GM19035 (cell line): ENCODE measurements at regions not wholly inside any gene's neighbourhood (a gene's known extent, or its start where the extent isn't known, plus 50 kb on each side); places are given as distances from the start of the nearest gene placed in this dataset.
A peak's percentile ranks its signal among the peaks of the same experiment; 100 is the strongest.

Source experiments
- ATAC-seq: cut with Tn5 transposase; IDR thresholded peaks from one replicate; pipeline ENCODE4 v1.9.1; 2021; ENCODE audit not compliant: unreplicated experiment

GRCh38 chr6:53974941-53975340 lies 136.3 kb upstream of the MLIP start:
- no peak for ATAC-seq

DNA sequence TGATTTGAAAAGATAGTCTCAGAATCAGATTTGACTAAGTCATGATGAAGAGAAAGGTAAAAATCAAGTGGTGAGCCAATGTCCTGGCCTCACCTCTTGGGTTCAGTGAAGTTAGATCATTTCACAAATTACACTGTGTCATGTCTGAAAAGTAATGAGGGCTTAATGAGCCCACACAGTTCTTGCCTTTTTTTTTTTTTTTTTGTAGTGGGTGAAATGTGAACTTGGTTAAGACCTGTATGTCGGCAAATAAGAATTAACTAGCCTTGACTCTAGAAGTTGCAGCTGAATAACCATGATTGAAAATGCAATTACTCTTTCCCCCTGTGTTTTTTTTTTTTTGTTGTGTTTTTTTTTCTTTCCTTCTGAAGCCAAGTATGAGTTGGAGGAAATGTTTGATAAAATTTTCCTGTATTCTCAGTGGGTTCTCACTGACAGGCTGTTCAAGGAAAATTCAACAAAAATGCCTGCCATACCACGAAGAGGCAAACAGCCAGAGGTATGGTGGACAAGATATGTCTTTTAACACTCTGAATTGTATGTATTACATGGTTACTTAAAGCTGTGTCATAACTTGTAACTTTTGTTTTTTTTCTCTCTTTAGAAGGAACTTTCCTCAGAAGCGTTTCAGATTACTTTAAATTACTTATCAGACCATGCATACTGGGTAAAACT lies 135.2 kb upstream of the MLIP start:
- no peak for ATAC-seq

- no peak for ATAC-seq
These were observed 133.7 kb upstream of the MLIP start for GRCh38 chr6:53977551-53977950.

GRCh38 chr6:53979468-53980067 lies 131.7 kb upstream of the MLIP start:
- ATAC-seq = no peak

DNA sequence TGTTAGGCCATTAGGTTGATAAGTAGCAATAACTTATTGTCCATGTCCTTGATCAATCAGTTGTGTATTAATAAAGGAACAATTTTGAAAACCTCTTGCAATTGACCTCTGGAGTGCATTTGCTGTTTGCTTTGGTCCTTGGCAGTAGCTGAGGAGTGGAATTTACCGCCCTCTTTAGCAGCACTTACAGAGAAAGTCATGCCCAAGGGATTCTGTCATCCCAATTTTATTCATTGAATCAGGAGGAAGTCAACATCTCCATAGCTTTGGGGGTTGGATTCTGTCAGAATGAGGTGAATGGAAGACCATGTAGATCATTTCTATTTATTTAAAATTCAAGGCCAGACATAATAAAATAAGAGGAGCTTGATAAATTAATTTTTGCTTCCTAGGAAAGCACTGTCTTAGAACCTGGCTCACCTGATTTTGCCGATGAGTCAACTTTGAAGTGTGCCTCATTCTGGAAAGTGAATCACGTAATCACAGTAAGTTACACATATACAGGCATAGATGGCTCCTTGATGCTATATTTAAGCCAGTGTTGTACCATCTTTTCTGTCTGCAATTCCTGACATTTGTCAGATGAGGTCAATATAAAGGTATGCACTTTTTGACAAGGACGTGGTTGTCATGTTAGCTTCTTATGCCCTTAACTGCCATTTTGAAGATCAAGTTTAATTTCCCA lies 128.7 kb upstream of the MLIP start:
- ATAC-seq = no peak

- no peak for ATAC-seq
These were observed 127.9 kb upstream of the MLIP start for GRCh38 chr6:53983301-53983700.

DNA sequence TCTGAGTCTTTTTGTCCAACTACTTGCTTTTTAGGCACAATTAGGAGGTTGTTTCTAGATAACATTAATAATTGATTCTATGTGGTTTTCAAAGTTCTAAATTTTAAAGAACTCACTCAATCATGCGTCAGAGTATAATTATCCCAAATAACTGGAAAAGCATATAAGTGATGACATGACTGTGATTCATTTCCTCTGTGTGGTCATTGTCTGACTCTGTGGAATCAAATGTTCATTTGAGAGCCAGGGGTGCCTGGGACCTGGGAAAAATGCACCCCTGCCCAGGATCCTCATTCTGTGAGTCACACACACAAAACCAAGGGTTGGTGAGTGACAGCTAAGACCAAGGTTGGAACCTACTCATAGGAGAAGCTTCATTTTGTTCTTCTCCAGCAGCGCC lies 127.1 kb upstream of the MLIP start:
- ATAC-seq = no peak

GRCh38 chr6:53984581-53984980 lies 126.7 kb upstream of the MLIP start:
- ATAC-seq = no peak

DNA sequence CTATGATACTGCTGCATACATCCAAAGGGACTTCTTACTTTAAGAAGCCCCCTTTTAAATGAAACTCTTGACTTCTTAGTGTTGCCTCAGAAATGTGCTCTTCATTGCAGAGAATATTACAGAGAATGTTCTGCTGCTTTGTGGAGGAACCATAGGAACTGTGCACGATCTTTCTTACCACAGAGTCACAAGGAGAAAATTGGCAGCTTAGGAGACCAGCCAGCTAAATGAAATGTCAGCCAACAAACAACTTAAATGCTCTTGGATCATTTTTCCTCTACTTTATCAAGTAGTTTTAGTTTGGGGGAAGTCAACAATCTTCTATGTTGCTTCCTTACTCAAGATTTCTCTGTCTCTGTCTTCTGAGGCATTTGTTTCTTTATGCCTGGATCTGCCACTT lies 125.9 kb upstream of the MLIP start:
- ATAC-seq = no peak

DNA sequence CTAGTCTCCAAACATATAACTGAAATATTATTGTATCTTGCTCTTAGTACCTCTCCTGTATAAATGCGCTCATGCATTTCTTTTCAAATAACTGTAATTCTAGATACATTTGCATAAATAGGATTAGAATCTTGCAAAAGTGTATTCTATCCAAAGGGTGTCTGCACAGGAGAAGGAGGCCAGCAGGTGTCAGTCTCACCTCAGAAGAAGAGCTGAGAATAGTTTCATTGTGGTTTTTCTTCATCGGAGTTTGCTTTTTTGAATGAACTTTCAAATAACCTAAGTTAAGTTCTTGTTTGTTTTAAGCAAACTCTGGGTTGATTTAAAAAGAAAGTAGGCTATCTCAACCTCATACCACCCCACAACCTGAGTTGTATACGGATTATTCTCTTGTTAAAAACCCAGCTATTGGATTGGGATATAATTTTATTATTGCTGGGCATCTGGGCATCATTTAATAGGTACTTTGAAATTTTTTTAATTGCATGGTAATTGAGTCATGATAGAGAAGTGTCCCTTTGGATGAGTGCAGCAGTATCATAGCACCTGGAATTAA lies 125.0 kb upstream of the MLIP start:
- peak; percentile 50 for ATAC-seq

DNA sequence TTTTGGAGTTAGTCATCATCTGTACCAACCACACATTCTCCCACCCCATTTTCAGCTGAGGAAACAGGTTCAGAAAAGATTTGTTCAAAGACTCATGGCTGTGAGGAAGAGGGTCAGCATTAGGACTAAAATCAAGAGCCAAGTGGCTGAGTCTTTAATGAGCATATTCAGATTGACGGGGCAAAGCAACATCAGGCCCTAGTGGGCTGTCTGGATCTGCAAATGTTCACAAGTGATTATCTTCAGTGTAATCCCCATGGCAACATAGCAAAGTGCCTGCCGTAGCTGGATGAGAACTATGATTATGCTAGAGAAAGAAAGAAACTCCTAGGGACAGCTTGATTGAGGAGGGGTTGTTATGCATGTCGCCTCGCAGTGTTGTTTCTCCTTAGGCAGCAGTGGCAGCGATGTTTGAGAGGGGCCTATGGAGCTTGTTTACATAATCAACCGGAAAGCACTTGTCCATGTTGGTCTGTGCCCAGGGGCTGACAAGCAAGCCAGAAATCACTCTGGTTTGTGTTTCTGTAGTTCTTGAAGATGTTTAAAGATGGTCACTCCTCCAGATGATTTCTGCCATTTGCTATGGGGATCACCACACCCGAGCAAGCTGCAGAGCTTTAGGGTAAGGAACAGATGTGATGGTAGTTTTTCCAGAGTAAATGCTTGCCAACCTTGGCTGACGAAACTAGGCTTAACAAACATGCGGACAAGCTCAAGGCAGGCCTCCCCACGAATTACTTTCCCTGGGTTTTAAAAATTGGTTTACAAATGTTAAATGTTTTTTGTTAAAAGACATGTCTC lies 124.3 kb upstream of the MLIP start:
- ATAC-seq = no peak

DNA sequence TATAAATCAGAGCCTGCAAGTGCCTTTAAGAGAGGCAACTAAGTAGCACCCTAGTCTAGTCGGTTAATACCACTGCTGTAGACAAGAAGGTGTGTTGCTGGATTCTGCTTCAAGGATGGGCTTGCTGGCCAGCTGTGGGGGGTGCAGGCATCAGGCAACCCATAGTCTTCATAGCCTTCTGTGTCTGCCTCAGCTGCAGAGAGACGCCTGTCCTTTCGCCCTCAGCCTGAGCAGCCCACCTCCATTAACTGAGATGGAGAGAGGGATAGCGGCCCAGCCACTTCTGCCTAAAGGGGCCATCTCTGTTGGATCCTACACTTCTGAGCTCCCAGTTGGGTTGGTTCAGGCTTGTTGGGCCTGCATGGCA lies 123.7 kb upstream of the MLIP start:
- ATAC-seq = no peak

DNA sequence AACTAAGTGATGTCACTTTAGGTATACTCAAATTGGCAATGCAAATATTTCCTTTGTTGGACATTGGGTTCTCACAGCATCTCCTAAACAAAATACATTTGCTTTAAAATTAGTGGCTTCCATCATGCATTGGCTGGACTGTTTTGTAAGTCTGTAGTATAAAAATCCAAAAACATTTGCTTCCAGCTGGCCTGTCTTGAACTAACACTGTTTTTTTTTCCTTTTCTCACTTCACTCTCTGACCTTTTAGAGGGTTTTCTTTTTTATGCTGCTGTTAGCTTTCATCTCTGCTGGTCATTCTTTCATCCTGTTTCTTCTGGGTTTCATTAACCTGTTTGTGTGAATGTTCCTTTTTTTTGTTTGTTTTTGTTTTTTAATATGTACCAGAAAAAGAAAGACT lies 121.7 kb upstream of the MLIP start:
- ATAC-seq = no peak

GRCh38 chr6:53992522-53992921 lies 118.7 kb upstream of the MLIP start:
- no peak for ATAC-seq

- no peak for ATAC-seq
These were observed 117.0 kb upstream of the MLIP start for GRCh38 chr6:53994201-53994600.

GRCh38 chr6:53995935-53996334 lies 115.3 kb upstream of the MLIP start:
- no peak for ATAC-seq

DNA sequence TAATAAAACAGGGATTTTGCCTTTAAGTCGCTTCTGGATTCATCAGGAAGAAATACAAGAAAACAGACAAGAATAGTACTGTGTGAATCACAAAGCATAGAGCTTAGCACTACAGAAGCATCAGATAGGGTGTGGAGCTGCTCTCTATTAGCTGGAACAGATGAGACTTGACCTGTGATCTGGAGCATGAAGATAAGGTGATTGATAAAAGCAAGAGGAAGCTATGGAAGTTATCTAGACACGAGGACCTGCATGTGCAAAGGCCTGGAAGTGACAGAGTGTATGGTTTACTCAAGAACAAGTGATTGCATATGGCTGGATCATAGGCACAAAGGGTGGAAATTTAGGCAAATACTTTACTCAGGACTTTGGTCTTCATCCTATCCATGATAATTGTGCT lies 112.9 kb upstream of the MLIP start:
- no peak for ATAC-seq

GRCh38 chr6:53999088-53999755 lies 112.0 kb upstream of the MLIP start:
- no peak for ATAC-seq

DNA sequence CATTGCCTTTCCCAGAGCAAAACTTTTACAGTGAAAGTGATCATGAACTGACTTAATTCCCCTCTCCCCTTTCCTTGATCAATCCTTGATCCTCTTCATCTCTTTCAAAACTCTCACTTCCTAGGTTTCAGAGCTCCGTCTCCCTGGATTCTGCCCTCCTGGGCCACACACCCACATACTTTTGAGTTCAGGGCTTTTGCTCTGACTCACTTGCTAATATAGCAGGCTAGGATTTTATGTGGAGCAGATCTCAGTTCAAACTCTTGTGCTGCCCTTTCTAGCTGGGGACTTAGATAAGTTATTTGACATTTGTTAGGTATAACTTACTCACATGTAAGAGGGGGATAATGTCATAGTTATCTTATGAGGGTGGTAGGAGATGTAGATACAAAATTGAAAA lies 109.1 kb upstream of the MLIP start:
- ATAC-seq = no peak

- ATAC-seq = no peak
These were observed 107.9 kb upstream of the MLIP start for GRCh38 chr6:54003316-54003715.

DNA sequence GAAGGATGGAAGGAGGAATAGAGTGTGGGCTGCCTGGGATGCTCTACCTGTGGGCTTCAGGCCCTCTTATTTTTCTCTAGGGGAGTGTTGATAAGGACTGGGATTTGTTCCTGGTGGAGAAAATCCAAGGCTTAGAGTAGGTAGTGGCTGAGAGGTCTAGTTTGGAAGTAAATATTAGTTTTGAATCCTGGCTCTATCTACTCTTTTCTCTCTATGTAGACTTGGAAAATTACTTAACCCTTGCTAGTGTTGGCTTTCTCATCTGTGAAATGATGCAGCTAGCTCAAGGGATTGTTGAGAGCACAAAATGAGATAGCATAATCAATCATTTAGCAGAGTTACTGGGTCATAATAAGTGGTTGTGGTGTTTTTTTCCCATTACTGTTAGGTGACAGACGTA lies 102.7 kb upstream of the MLIP start:
- ATAC-seq = no peak
